H1 (cell line): ENCODE measurements at regions not wholly inside any gene's neighbourhood (a gene's known extent, or its start where the extent isn't known, plus 50 kb on each side); places are given as distances from the start of the nearest gene placed in this dataset.
"Not testable (repeated sequence)": the region's sequence is repeated elsewhere in the genome, so short reads cannot be mapped to it uniquely, and the experiment has no call there.

Experiments
- CTCF ChIA-PET: fragments of 300-600 bp; sonication (Branson Sonifier 250); formaldehyde crosslinking; loops from one replicate; lab custom pipeline; 2021; ENCODE audit not compliant: partially characterized antibody; lab: Charles Lee
- POLR2A ChIA-PET: fragments of 300-600 bp; sonication (Branson Sonifier 250); formaldehyde crosslinking; loops from one replicate; lab custom pipeline; 2021; ENCODE audit warnings: inconsistent platforms; ENCODE audit not compliant: partially characterized antibody; lab: Charles Lee
- DNase-seq, 2 experiments: peaks; one replicate each; pipeline versions ENCODE4 v3.0.0 to v3.0.0-alpha.2; 2010 to 2022; ENCODE audit warnings: low spot score in 2 of 2, low read depth in 1 of 2, mixed read lengths in 1 of 2
- FAIRE-seq: peaks from 2 replicates; lab custom pipeline; 2011; peaks lifted over from hg19 to GRCh38; lab: Jason Lieb, UNC
- H2AFZ ChIP-seq: 2 replicates; pipeline ENCODE4 v1.8.1; 2012; ENCODE audit warnings: low read length, inconsistent platforms
- H2AK5ac ChIP-seq: 2 replicates; pipeline ENCODE4 v1.6.1; 2013; ENCODE audit warnings: low read depth, low read length
- H2BK120ac ChIP-seq: replicated peaks from 2 replicates; pipeline ENCODE3; 2013; ENCODE audit warnings: low read depth, low read length, inconsistent platforms
- H2BK12ac ChIP-seq: 2 replicates; pipeline ENCODE4 v1.6.1; 2013; ENCODE audit warnings: low read depth, low read length
- H2BK15ac ChIP-seq: 2 replicates; pipeline ENCODE4 v1.6.1; 2013; ENCODE audit warnings: low read length
- H2BK20ac ChIP-seq: 2 replicates; pipeline ENCODE4 v1.6.1; 2013; ENCODE audit warnings: low read length
- H2BK5ac ChIP-seq: 2 replicates; pipeline ENCODE4 v1.6.1; 2013; ENCODE audit warnings: low read depth, low read length
- H3K14ac ChIP-seq: 2 replicates; pipeline ENCODE4 v1.6.1; 2013; ENCODE audit warnings: inconsistent platforms; ENCODE audit not compliant: insufficient read length
- H3K18ac ChIP-seq: 2 replicates; pipeline ENCODE4 v1.6.1; 2013; ENCODE audit warnings: low read length; ENCODE audit errors: extremely low read depth
- H3K23ac ChIP-seq: 2 replicates; pipeline ENCODE4 v1.6.1; 2013; ENCODE audit warnings: inconsistent platforms; ENCODE audit not compliant: insufficient read length
- H3K23me2 ChIP-seq: 2 replicates; pipeline ENCODE4 v1.6.1; 2013; ENCODE audit warnings: low read depth, low read length
- H3K27ac ChIP-seq: 2 replicates; pipeline ENCODE4 v1.6.1; 2011; ENCODE audit warnings: low read depth, low read length, inconsistent platforms
- H3K27me3 ChIP-seq, 4 experiments: replicated peaks in 1 of 4; 1 replicate in 1 of 4; 2 replicates in 3 of 4; pipeline versions ENCODE4 v1.6.1 to v1.8.1; 2011 to 2013; ENCODE audit warnings: low read length in 3 of 4, mild to moderate bottlenecking in 3 of 4, inconsistent platforms in 2 of 4, mixed read lengths in 2 of 4, moderate library complexity in 1 of 4; ENCODE audit not compliant: control insufficient read depth in 3 of 4, insufficient read depth in 3 of 4; ENCODE audit errors: extremely low read depth in 1 of 4
- H3K36me3 ChIP-seq, 4 experiments: 2 replicates each; pipeline versions ENCODE4 v1.6.1 to v1.8.1; 2011 to 2013; ENCODE audit warnings: mild to moderate bottlenecking in 4 of 4, low read length in 3 of 4, moderate library complexity in 2 of 4, control low read depth in 1 of 4, inconsistent platforms in 1 of 4; ENCODE audit not compliant: insufficient read depth in 4 of 4, control insufficient read depth in 2 of 4
- H3K4ac ChIP-seq: replicated peaks from 2 replicates; pipeline ENCODE3; 2013; ENCODE audit warnings: low read length, low read depth, mixed read lengths, inconsistent platforms; ENCODE audit not compliant: insufficient read length
- H3K4me1 ChIP-seq, 4 experiments: replicated peaks in 1 of 4; 1 replicate in 1 of 4; 2 replicates in 3 of 4; pipeline versions ENCODE4 v1.6.1 to v1.8.1; 2011 to 2013; ENCODE audit warnings: low read length in 3 of 4, inconsistent platforms in 2 of 4, mixed read lengths in 1 of 4; ENCODE audit not compliant: insufficient read depth in 4 of 4, control insufficient read depth in 3 of 4
- H3K4me2 ChIP-seq, 2 experiments: 2 replicates each; pipeline versions ENCODE4 v1.6.1 to v1.8.1; 2011 to 2013; ENCODE audit warnings: low read depth in 2 of 2, low read length in 2 of 2, control low read depth in 1 of 2, inconsistent platforms in 1 of 2, mild to moderate bottlenecking in 1 of 2; ENCODE audit not compliant: insufficient read depth in 1 of 2
- H3K4me3 ChIP-seq, 4 experiments: fragments of 200-600, 300-600 bp in 1 of 4; sonication (generic), shearing (Covaris generic), sonication (Bioruptor Twin) in 1 of 4; 2 replicates each; pipeline versions ENCODE4 v1.5.1 to v1.8.1; 2011 to 2016; ENCODE audit warnings: low read length in 4 of 4, low read depth in 3 of 4, control low read depth in 2 of 4, inconsistent platforms in 2 of 4, mild to moderate bottlenecking in 2 of 4, mixed read lengths in 1 of 4, moderate library complexity in 1 of 4; ENCODE audit not compliant: insufficient read depth in 2 of 4; ENCODE audit errors: extremely low read depth in 1 of 4
- H3K56ac ChIP-seq: replicated peaks from 2 replicates; pipeline ENCODE3; 2013; ENCODE audit warnings: low read depth, mild to moderate bottlenecking, mixed read lengths, low read length, inconsistent platforms; ENCODE audit not compliant: insufficient read length
- H3K79me1 ChIP-seq: 2 replicates; pipeline ENCODE4 v1.6.1; 2013; ENCODE audit warnings: low read depth, low read length, control low read depth
- H3K79me2 ChIP-seq, 2 experiments: 2 replicates each; pipeline versions ENCODE4 v1.6.1 to v1.8.1; 2012 to 2013; ENCODE audit warnings: low read length in 2 of 2, mild to moderate bottlenecking in 2 of 2, inconsistent platforms in 1 of 2; ENCODE audit not compliant: insufficient read depth in 2 of 2, control insufficient read depth in 1 of 2
- H3K9ac ChIP-seq, 4 experiments: replicated peaks in 1 of 4; 1 replicate in 1 of 4; 2 replicates in 3 of 4; pipeline versions ENCODE4 v1.6.1 to v1.8.1; 2011 to 2013; ENCODE audit warnings: low read depth in 3 of 4, low read length in 3 of 4, control low read depth in 2 of 4, mild to moderate bottlenecking in 2 of 4, moderate library complexity in 2 of 4, inconsistent platforms in 1 of 4; ENCODE audit errors: extremely low read depth in 1 of 4
- H3K9me3 ChIP-seq, 2 experiments: 2 replicates each; pipeline versions ENCODE4 v1.6.1 to v1.8.1; 2012 to 2013; ENCODE audit warnings: mild to moderate bottlenecking in 2 of 2, moderate library complexity in 2 of 2, control low read depth in 1 of 2, inconsistent platforms in 1 of 2, low read depth in 1 of 2, low read length in 1 of 2, mixed read lengths in 1 of 2; ENCODE audit not compliant: insufficient read depth in 2 of 2
- H4K20me1 ChIP-seq, 2 experiments: replicated peaks in 1 of 2; 2 replicates each; pipeline versions ENCODE3 to v1.8.1; 2011 to 2013; ENCODE audit warnings: inconsistent platforms in 2 of 2, low read length in 2 of 2, mild to moderate bottlenecking in 1 of 2; ENCODE audit not compliant: insufficient read depth in 2 of 2, control insufficient read depth in 1 of 2
- H4K5ac ChIP-seq: 2 replicates; pipeline ENCODE4 v1.6.1; 2013; ENCODE audit warnings: low read length, low read depth, mixed read lengths, inconsistent platforms; ENCODE audit not compliant: insufficient read length
- H4K8ac ChIP-seq: 2 replicates; pipeline ENCODE4 v1.8.0; 2013; ENCODE audit warnings: mild to moderate bottlenecking, moderate library complexity, low read length, inconsistent platforms; ENCODE audit not compliant: insufficient read depth; ENCODE audit errors: extremely low read depth
- H4K91ac ChIP-seq: replicated peaks from 2 replicates; pipeline ENCODE3; 2013; ENCODE audit warnings: low read length, mixed read lengths, inconsistent platforms; ENCODE audit not compliant: insufficient read length
- WGBS, 2 experiments: shearing (Covaris generic) in 1 of 2; methylation state at CpG; one replicate each; pipeline versions ENCODE4 v1.1.6 to v1.1.7; 2013 to 2015; ENCODE audit warnings: low lambda C conversion rate in 2 of 2, mixed read lengths in 2 of 2, inconsistent platforms in 1 of 2, low coverage in 1 of 2, missing lambda C conversion rate in 1 of 2; ENCODE audit not compliant: insufficient replicate concordance in 2 of 2, insufficient coverage in 1 of 2, insufficient read length in 1 of 2; ENCODE audit errors: extremely low coverage in 1 of 2, missing lambda C conversion rate in 1 of 2; 5-methylcytosine and 5-hydroxymethylcytosine counted together

GRCh38 chr19:23984911-23985310, 70.2 kb downstream of the ZNF726 start:
- H3K36me3 ChIP-seq, H3K27me3 ChIP-seq, H3K4me1 ChIP-seq, H3K4ac ChIP-seq, CTCF ChIA-PET, H4K8ac ChIP-seq, H3K27ac ChIP-seq, H3K4me3 ChIP-seq, H3K79me2 ChIP-seq, H4K5ac ChIP-seq, H3K23me2 ChIP-seq, H3K56ac ChIP-seq, H3K79me1 ChIP-seq, H3K23ac ChIP-seq, H3K9ac ChIP-seq, DNase-seq, H2BK20ac ChIP-seq, H2BK12ac ChIP-seq, H4K91ac ChIP-seq, H2BK120ac ChIP-seq, H4K20me1 ChIP-seq, POLR2A ChIA-PET, H2BK5ac ChIP-seq, H2AK5ac ChIP-seq, H2AFZ ChIP-seq, FAIRE-seq, H3K4me2 ChIP-seq, H3K14ac ChIP-seq, H2BK15ac ChIP-seq, H3K18ac ChIP-seq: not testable (repeated sequence)
- H3K9me3 ChIP-seq = peaks cover 84 to 95% of the 10 kb centered on the region in 2 experiments
- 82% methylated on average over 1 of the region's 1 CpG; no CpG with 5 or more reads in 1 of the 2 experiments for WGBS, 2 experiments
